BJ (cell line): ENCODE measurements at regions not wholly inside any gene's neighbourhood (a gene's known extent, or its start where the extent isn't known, plus 50 kb on each side); places are given as distances from the start of the nearest gene placed in this dataset.
A peak's percentile ranks its signal among the peaks of the same experiment; 100 is the strongest.

Source experiments
- CTCF ChIA-PET: fragments of 350-600 bp; formaldehyde crosslinking; extraction: SDS; loops from one replicate; lab custom pipeline; 2021; ENCODE audit warnings: antibody characterized with exemption, inconsistent platforms; lab: Yijun Ruan, JAX
- POLR2A ChIA-PET: fragments of 300-600 bp; sonication (Branson Sonifier 250); formaldehyde crosslinking; extraction: SDS; loops from one replicate; lab custom pipeline; 2021; ENCODE audit warnings: antibody characterized with exemption; lab: Charles Lee
- DNase-seq: peaks from one replicate; pipeline ENCODE4 v3.0.0-alpha.2; 2011; ENCODE audit warnings: low read depth
- H3K27me3 ChIP-seq: 2 replicates; pipeline ENCODE4 v1.6.0; 2011; ENCODE audit warnings: low read length; ENCODE audit not compliant: control insufficient read depth, insufficient read depth
- H3K36me3 ChIP-seq: 2 replicates; pipeline ENCODE4 v1.5.1; 2011; ENCODE audit warnings: low read length; ENCODE audit not compliant: control insufficient read depth, insufficient read depth
- H3K4me3 ChIP-seq: 2 replicates; pipeline ENCODE4 v1.5.1; 2011; ENCODE audit warnings: low read depth, mild to moderate bottlenecking, control low read depth, low read length
- CTCF ChIP-seq: IDR thresholded peaks from 2 replicates; pipeline ENCODE4 v1.5.1; 2011; ENCODE audit warnings: low read depth, mild to moderate bottlenecking, control low read depth, inconsistent platforms, low read length, moderate library complexity; ENCODE audit not compliant: insufficient read depth

GRCh38 chr9:19925674-19926503 lies 137.1 kb upstream of the SLC24A2 start:
- H3K4me3 ChIP-seq = peak overlapping the region; percentile 34
- POLR2A ChIA-PET = no interaction called here
- CTCF ChIA-PET = interaction anchor here (0.7 to 2.5 kb wide), 10 partner anchors 9 to 1193 kb away, joined by 3 to 10 read pairs (median 4); partner anchors contain the start of gene MLLT3
- DNase-seq = peak; percentile 9
- H3K27me3 ChIP-seq = peaks cover 6% of the 10 kb centered on the region
- peak; percentile 94 for TF ChIP-seq CTCF
- no peaks in the 10 kb centered on the region for H3K36me3 ChIP-seq

- TF ChIP-seq CTCF = no peak
- Histone ChIP-seq H3K4me3 (no peak overlapping the region), H3K36me3 (no peaks in the 10 kb centered on the region), H3K27me3 (peaks cover 6% of the 10 kb centered on the region)
- ChIA-PET POLR2A (interaction anchor here (0.6 kb wide), 1 partner anchor 1062 kb away, joined by 5 read pairs; no protein-coding TSS in a partner anchor), CTCF (interaction anchor here (1.0 to 2.0 kb wide), 4 partner anchors 696 to 1186 kb away, joined by 3 to 7 read pairs (median 4); no protein-coding TSS in a partner anchor)
- no peak for DNase-seq
Observed at GRCh38 chr9:19924080-19924479, 135.2 kb upstream of the SLC24A2 start.

- no peaks in the 10 kb centered on the region for H3K36me3 ChIP-seq
- CTCF ChIA-PET = interaction anchor here (1.0 to 1.8 kb wide), 4 partner anchors 11 to 1019 kb away, joined by 3 to 5 read pairs (median 4); no protein-coding TSS in a partner anchor
- DNase-seq = no peak
- peaks cover 5% of the 10 kb centered on the region for H3K27me3 ChIP-seq
- TF ChIP-seq CTCF = peak; percentile 38
- H3K4me3 ChIP-seq = no peak overlapping the region
- POLR2A ChIA-PET = no interaction called here
Observed at GRCh38 chr9:19922476-19923118, 133.8 kb upstream of the SLC24A2 start.

GRCh38 chr9:19920401-19920800 lies 131.6 kb upstream of the SLC24A2 start:
- no peak for DNase-seq
- CTCF ChIA-PET = no interaction called here
- no peak for TF ChIP-seq CTCF
- Histone ChIP-seq H3K36me3 (no peaks in the 10 kb centered on the region), H3K4me3 (no peak overlapping the region), H3K27me3 (peaks cover 2% of the 10 kb centered on the region; the same call in 1 of the 2 replicates)
- POLR2A ChIA-PET = no interaction called here

- Histone ChIP-seq H3K4me3 (no peak overlapping the region), H3K27me3 (no peaks in the 10 kb centered on the region), H3K36me3 (no peaks in the 10 kb centered on the region)
- TF ChIP-seq CTCF = no peak
- DNase-seq = no peak
- CTCF ChIA-PET = no interaction called here
- POLR2A ChIA-PET = no interaction called here
Observed at GRCh38 chr9:19918630-19919029, 129.8 kb upstream of the SLC24A2 start.
